K562 (cell line): ENCODE measurements at regions not wholly inside any gene's neighbourhood (a gene's known extent, or its start where the extent isn't known, plus 50 kb on each side); places are given as distances from the start of the nearest gene placed in this dataset.

ENCODE experiments used
- ATAC-seq: fragments of 200-7000 bp; cut with Tn5 transposase; 3 replicates; pipeline ENCODE4 v1.9.1; 2020; ENCODE audit warnings: moderate library complexity
- BruUV-seq: library from RNA; stranded (reverse); fragments of 400-500 nt; replicated peaks from 2 replicates; lab custom pipeline; 2021; lab: Mats Ljungman, UMichigan
- CTCF ChIA-PET: fragments of 300-600 bp; formaldehyde crosslinking; extraction: SDS; loops from one replicate; lab custom pipeline; 2021; ENCODE audit warnings: low intra/inter-chr PET ratio; lab: Yijun Ruan, JAX
- POLR2A ChIA-PET: fragments of 300-600, 350-650 bp; sonication (Branson Sonifier 250); formaldehyde crosslinking; extraction: SDS; loops from one replicate; lab custom pipeline; 2021; ENCODE audit warnings: antibody characterized with exemption, inconsistent platforms; lab: Yijun Ruan, JAX
- DNase-seq, 4 experiments: peaks; one replicate each; pipeline versions ENCODE4 v3.0.0 to v3.0.0-alpha.2; 2011 to 2018; ENCODE audit warnings: low spot score in 3 of 4, mixed read lengths in 3 of 4; ENCODE audit errors: extremely low read depth in 1 of 4
- FAIRE-seq: peaks from 2 replicates; lab custom pipeline; 2011; peaks lifted over from hg19 to GRCh38; lab: Jason Lieb, UNC
- H2AFZ ChIP-seq: 2 replicates; pipeline ENCODE4 v1.6.0; 2011; ENCODE audit warnings: low read depth, low read length, control low read depth, inconsistent platforms
- H3K27ac ChIP-seq: fragments of 200-600 bp; 3 replicates; pipeline ENCODE4 v1.8.0; 2011; ENCODE audit warnings: low read depth, mild to moderate bottlenecking, control low read depth, inconsistent platforms, low read length, moderate library complexity, mixed read lengths; ENCODE audit errors: extremely low read depth
- H3K27me3 ChIP-seq, 2 experiments: fragments of 300-600 bp in 1 of 2; 2 replicates in 1 of 2; 3 replicates in 1 of 2; pipeline versions ENCODE4 v1.6.0 to v1.8.0; 2011; ENCODE audit warnings: inconsistent platforms in 2 of 2, low read length in 2 of 2, mild to moderate bottlenecking in 1 of 2, mixed read lengths in 1 of 2, moderate library complexity in 1 of 2; ENCODE audit not compliant: control insufficient read depth in 2 of 2, insufficient read depth in 2 of 2
- H3K36me3 ChIP-seq: fragments of 300-600 bp; 3 replicates; pipeline ENCODE4 v1.8.0; 2011; ENCODE audit warnings: mild to moderate bottlenecking, low read length, inconsistent platforms; ENCODE audit not compliant: control insufficient read depth, insufficient read depth
- H3K4me1 ChIP-seq, 2 experiments: fragments of 200-600 bp in 1 of 2; replicated peaks in 1 of 2; 2 replicates in 1 of 2; 3 replicates in 1 of 2; pipeline versions ENCODE4 v1.5.1 to v1.8.0; 2011; ENCODE audit warnings: inconsistent platforms in 2 of 2, low read length in 2 of 2, mild to moderate bottlenecking in 1 of 2, mixed read lengths in 1 of 2, moderate library complexity in 1 of 2; ENCODE audit not compliant: control insufficient read depth in 2 of 2, insufficient read depth in 2 of 2
- H3K4me2 ChIP-seq: 2 replicates; pipeline ENCODE4 v1.6.1; 2011; ENCODE audit warnings: low read length, control low read depth, inconsistent platforms, mixed read lengths; ENCODE audit not compliant: insufficient read depth
- H3K4me3 ChIP-seq: fragments of 200-600 bp; sonication (generic), shearing (Covaris generic); 2 replicates; pipeline ENCODE4 v1.5.1; 2016; ENCODE audit warnings: control low read depth, inconsistent platforms
- H3K79me2 ChIP-seq: fragments of 200-600 bp; 3 replicates; pipeline ENCODE4 v1.8.0; 2011; ENCODE audit warnings: low read length, inconsistent platforms; ENCODE audit not compliant: control insufficient read depth, insufficient read depth
- H3K9ac ChIP-seq, 2 experiments: 2 replicates each; pipeline versions ENCODE4 v1.6.0 to v1.6.1; 2011; ENCODE audit warnings: low read depth in 2 of 2, low read length in 2 of 2, control low read depth in 1 of 2, inconsistent platforms in 1 of 2, mild to moderate bottlenecking in 1 of 2, mixed read lengths in 1 of 2; ENCODE audit not compliant: insufficient read depth in 1 of 2
- H3K9me1 ChIP-seq: one replicate; pipeline ENCODE4 v1.6.0; 2011; ENCODE audit warnings: inconsistent platforms, mild to moderate bottlenecking, low read length, moderate library complexity; ENCODE audit not compliant: control insufficient read depth, insufficient read depth
- H3K9me3 ChIP-seq: replicated peaks from 2 replicates; pipeline ENCODE4 v1.5.1; 2011; ENCODE audit warnings: low read depth, low read length, inconsistent platforms; ENCODE audit not compliant: control insufficient read depth, insufficient read depth
- H4K20me1 ChIP-seq: replicated peaks from 2 replicates; pipeline ENCODE4 v1.6.1; 2011; ENCODE audit warnings: low read length, inconsistent platforms, mixed read lengths; ENCODE audit not compliant: control insufficient read depth, insufficient read depth
- BRD4 ChIP-seq: fragments of 200-600 bp; sonication (generic); IDR thresholded peaks from 2 replicates; pipeline ENCODE4 v1.6.1; 2017; ENCODE audit warnings: inconsistent platforms
- CBX1 ChIP-seq: sonication (generic); IDR thresholded peaks from 2 replicates; pipeline ENCODE4 v1.6.1; 2016; ENCODE audit warnings: antibody characterized with exemption, low read depth, mild to moderate bottlenecking
- MTA2 ChIP-seq: fragments of 450-650 bp; IDR thresholded peaks from 2 replicates; pipeline ENCODE4 v1.6.1; 2016; ENCODE audit warnings: low read depth
- NFRKB ChIP-seq: fragments of 450-650 bp; IDR thresholded peaks from 2 replicates; pipeline ENCODE4 v1.6.1; 2016; ENCODE audit warnings: low read depth
- PRMT5 ChIP-seq: sonication (generic); formaldehyde crosslinking; IDR thresholded peaks from 2 replicates; pipeline ENCODE4 v1.5.0; 2020; ENCODE audit warnings: missing genetic modification reagents
- ZNF655 ChIP-seq: fragments of 250-450 bp; sonication (Bioruptor Pico); IDR thresholded peaks from 2 replicates; pipeline ENCODE4 v1.5.0; 2021
- ZNF764 ChIP-seq: fragments of 250-450 bp; sonication (Bioruptor Pico); IDR thresholded peaks from 2 replicates; pipeline ENCODE4 v1.4.0; 2020; ENCODE audit warnings: low read depth, mild to moderate bottlenecking, moderate library complexity
- WGBS: fragments of 100-300 bp; shearing (Covaris generic); methylation state at CpG from one replicate; pipeline ENCODE4 v1.1.6; 2016; ENCODE audit warnings: low coverage, mixed read lengths; ENCODE audit not compliant: insufficient coverage; ENCODE audit errors: missing lambda C conversion rate; 5-methylcytosine and 5-hydroxymethylcytosine counted together
- in situ Hi-C: fragments of 300-500 bp; cut with MboI; formaldehyde crosslinking; loops from 4 replicates; pipeline ENCODE4 v1.15.0; 2018; ENCODE audit warnings: inconsistent platforms, mixed read lengths
- intact Hi-C: fragments of 100-400 bp; cut with micrococcal nuclease; formaldehyde crosslinking; loops from 2 replicates; pipeline ENCODE4 v1.14.2; 2022
- TF ChIP-seq, protein P1 (sequence below): sonication (generic); formaldehyde crosslinking; IDR thresholded peaks from 2 replicates; pipeline ENCODE4 v1.8.0; 2023; ENCODE audit warnings: mild to moderate bottlenecking, missing genetic modification reagents

GRCh38 chr14:28130610-28131284, 635.8 kb upstream of the FOXG1 start:
- H3K9me1 ChIP-seq: no peaks in the 10 kb centered on the region
- ChIA-PET POLR2A (no interaction called here), CTCF (no interaction called here)
- BruUV-seq: no TSS peak
- H3K9me3 ChIP-seq: no peaks in the 10 kb centered on the region; the same call in 1 of the 2 replicates
- H3K27me3 ChIP-seq: no peaks in the 10 kb centered on the region
- H3K36me3 ChIP-seq: no peaks in the 10 kb centered on the region
- in situ Hi-C loops: no loop called here
- H3K27ac ChIP-seq: no peak overlapping the region
- no peak for FAIRE-seq
- no peak overlapping the region for H3K4me2 ChIP-seq
- no peak for DNase-seq
- no peaks in the 10 kb centered on the region for H4K20me1 ChIP-seq
- TF ChIP-seq BRD4 (no peak), NFRKB (no peak), ZNF764 (CRISPR knock-in tag) (no peak), PRMT5 (CRISPR knock-in tag) (no peak), MTA2 (no peak), ZNF655 (CRISPR knock-in tag) (no peak), CBX1 (no peak)
- TF ChIP-seq, protein P1, sequence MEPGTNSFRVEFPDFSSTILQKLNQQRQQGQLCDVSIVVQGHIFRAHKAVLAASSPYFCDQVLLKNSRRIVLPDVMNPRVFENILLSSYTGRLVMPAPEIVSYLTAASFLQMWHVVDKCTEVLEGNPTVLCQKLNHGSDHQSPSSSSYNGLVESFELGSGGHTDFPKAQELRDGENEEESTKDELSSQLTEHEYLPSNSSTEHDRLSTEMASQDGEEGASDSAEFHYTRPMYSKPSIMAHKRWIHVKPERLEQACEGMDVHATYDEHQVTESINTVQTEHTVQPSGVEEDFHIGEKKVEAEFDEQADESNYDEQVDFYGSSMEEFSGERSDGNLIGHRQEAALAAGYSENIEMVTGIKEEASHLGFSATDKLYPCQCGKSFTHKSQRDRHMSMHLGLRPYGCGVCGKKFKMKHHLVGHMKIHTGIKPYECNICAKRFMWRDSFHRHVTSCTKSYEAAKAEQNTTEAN (CRISPR knock-in tag): no peak
- no peak for ATAC-seq
- no peak overlapping the region for H2AFZ ChIP-seq
- intact Hi-C loops: no loop called here
- no peak overlapping the region for H3K9ac ChIP-seq
- H3K79me2 ChIP-seq: no peaks in the 10 kb centered on the region
- no peaks in the 10 kb centered on the region for H3K4me1 ChIP-seq
- H3K4me3 ChIP-seq: no peak overlapping the region
- WGBS: 3% methylated on average over 7 of the region's 7 CpGs
